ENCODE measurements at regions not wholly inside any gene's neighbourhood (a gene's known extent, or its start where the extent isn't known, plus 50 kb on each side); places are given as distances from the start of the nearest gene placed in this dataset.

DNA sequence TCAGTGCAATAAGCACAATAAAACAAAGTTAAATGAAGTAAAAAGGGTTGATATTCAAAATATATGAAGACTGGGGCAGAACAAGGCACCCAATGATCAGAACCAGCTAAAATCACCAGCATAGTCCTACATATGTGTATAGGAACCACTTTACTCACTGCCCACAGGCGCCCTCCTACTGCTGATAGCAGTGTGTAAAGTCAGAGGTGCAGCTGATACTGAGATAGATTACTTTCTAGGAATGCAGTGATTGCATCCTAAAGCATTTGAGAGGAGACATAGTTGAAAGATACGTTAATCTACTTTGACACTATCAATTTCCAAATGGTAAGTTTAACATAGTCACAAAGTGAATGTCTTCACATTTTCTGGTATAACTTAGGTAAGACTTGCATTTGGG is 161.1 kb upstream of the MCHR2 start:
- TF ChIP-seq, protein P1, sequence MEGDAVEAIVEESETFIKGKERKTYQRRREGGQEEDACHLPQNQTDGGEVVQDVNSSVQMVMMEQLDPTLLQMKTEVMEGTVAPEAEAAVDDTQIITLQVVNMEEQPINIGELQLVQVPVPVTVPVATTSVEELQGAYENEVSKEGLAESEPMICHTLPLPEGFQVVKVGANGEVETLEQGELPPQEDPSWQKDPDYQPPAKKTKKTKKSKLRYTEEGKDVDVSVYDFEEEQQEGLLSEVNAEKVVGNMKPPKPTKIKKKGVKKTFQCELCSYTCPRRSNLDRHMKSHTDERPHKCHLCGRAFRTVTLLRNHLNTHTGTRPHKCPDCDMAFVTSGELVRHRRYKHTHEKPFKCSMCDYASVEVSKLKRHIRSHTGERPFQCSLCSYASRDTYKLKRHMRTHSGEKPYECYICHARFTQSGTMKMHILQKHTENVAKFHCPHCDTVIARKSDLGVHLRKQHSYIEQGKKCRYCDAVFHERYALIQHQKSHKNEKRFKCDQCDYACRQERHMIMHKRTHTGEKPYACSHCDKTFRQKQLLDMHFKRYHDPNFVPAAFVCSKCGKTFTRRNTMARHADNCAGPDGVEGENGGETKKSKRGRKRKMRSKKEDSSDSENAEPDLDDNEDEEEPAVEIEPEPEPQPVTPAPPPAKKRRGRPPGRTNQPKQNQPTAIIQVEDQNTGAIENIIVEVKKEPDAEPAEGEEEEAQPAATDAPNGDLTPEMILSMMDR (conservative IDR thresholded peaks at IDR 0.05 in 1 of 2, IDR thresholded peaks at IDR 0.05 in 1 of 2; ENCODE audit: extremely low read depth in 1 of 2, insufficient read depth in 1 of 2, low read depth in 1 of 2, low read length in 2 of 2): no peak
- no peak for TF ChIP-seq EZH2 (IDR thresholded peaks at IDR 0.05; ENCODE audit: borderline replicate concordance, low read length)
